ENCODE measurements at regions not wholly inside any gene's neighbourhood (a gene's known extent, or its start where the extent isn't known, plus 50 kb on each side); places are given as distances from the start of the nearest gene placed in this dataset.

DNA sequence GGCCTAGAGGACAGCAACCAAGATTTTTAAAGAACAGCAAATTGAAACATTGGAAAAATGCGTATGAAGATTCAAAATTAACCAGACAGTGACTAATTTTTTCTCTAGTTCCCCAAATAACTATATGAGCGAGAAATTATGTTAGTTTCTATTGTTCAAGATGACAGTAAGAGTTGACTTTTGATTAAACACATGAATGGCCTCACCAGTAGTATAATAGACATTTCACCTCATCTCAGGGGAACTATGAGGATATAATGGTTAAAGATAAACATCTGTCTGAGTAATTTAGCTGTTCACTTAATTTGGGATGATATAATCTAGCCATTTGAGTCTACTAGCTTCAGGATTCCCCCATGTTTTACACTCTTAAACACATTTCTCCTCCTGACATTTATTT, 380.9 kb upstream of the NWD2 start:
- no peak for TF ChIP-seq JUN (IDR thresholded peaks at IDR 0.05)
- no peak for TF ChIP-seq POLR2A (IDR thresholded peaks at IDR 0.05; ENCODE audit: low read length)
- TF ChIP-seq, protein P1, sequence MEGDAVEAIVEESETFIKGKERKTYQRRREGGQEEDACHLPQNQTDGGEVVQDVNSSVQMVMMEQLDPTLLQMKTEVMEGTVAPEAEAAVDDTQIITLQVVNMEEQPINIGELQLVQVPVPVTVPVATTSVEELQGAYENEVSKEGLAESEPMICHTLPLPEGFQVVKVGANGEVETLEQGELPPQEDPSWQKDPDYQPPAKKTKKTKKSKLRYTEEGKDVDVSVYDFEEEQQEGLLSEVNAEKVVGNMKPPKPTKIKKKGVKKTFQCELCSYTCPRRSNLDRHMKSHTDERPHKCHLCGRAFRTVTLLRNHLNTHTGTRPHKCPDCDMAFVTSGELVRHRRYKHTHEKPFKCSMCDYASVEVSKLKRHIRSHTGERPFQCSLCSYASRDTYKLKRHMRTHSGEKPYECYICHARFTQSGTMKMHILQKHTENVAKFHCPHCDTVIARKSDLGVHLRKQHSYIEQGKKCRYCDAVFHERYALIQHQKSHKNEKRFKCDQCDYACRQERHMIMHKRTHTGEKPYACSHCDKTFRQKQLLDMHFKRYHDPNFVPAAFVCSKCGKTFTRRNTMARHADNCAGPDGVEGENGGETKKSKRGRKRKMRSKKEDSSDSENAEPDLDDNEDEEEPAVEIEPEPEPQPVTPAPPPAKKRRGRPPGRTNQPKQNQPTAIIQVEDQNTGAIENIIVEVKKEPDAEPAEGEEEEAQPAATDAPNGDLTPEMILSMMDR (IDR thresholded peaks at IDR 0.05), result no peak
- no peak for TF ChIP-seq EHF (CRISPR knock-in tag; IDR thresholded peaks at IDR 0.05)
- no peak for TF ChIP-seq RARB (CRISPR knock-in tag; IDR thresholded peaks at IDR 0.05)
